ENCODE measurements at regions not wholly inside any gene's neighbourhood (a gene's known extent, or its start where the extent isn't known, plus 50 kb on each side); places are given as distances from the start of the nearest gene placed in this dataset.

GRCh38 chrX:139186991-139187390, 343.5 kb upstream of the F9 start:
- WGBS, 2 experiments (ENCODE audit: low coverage in 1 of 2, low lambda C conversion rate in 2 of 2, missing lambda C conversion rate in 2 of 2): 17 to 20% methylated on average over 1 of the region's 1 CpG

GRCh38 chrX:139179592-139179991, 350.9 kb upstream of the F9 start:
- Histone ChIP-seq H3K4me3 (no peak overlapping the region), H3K9me2 (ENCODE audit: insufficient read depth) (no peaks in the 10 kb centered on the region), H3K4me1 (ENCODE audit: insufficient read depth) (no peaks in the 10 kb centered on the region), H4K20me1 (ENCODE audit: insufficient read depth) (no peaks in the 10 kb centered on the region), H3K27me3 (replicated peaks; ENCODE audit: insufficient read depth) (no peaks in the 10 kb centered on the region), H3K79me2 (ENCODE audit: insufficient read depth) (no peaks in the 10 kb centered on the region), H2AFZ (no peak overlapping the region), H3F3A (ENCODE audit: insufficient read depth) (no peaks in the 10 kb centered on the region), H3K36me3 (ENCODE audit: low read depth) (no peaks in the 10 kb centered on the region), H3K9ac (no peak overlapping the region), H3K4me2 (ENCODE audit: unreplicated experiment) (no peak overlapping the region), H3K9me3 (ENCODE audit: low read depth) (no peaks in the 10 kb centered on the region), H3K27ac (no peak overlapping the region)
- WGBS, 2 experiments (ENCODE audit: low coverage in 1 of 2, low lambda C conversion rate in 2 of 2, missing lambda C conversion rate in 2 of 2): 67 to 95% methylated on average over 1 of the region's 1 CpG
- DNase-seq: no peak
- in situ Hi-C loops (cut with MboI): no loop called here
- TF ChIP-seq EZH2phosphoT487 (IDR thresholded peaks at IDR 0.05; ENCODE audit: insufficient read depth, low read depth) (no peak), EZH2 (IDR thresholded peaks at IDR 0.05; ENCODE audit: insufficient read depth, poor library complexity, severe bottlenecking) (no peak)

More at GRCh38 chrX:139186991-139187390, 343.5 kb upstream of the F9 start:
- no peak overlapping the region for H2AFZ ChIP-seq
- no peak overlapping the region for H3K27ac ChIP-seq
- H3K9ac ChIP-seq: no peak overlapping the region
- H3F3A ChIP-seq (ENCODE audit: insufficient read depth): no peaks in the 10 kb centered on the region
- no peaks in the 10 kb centered on the region for H3K27me3 ChIP-seq (replicated peaks; ENCODE audit: insufficient read depth)
- H3K4me1 ChIP-seq (ENCODE audit: insufficient read depth): no peaks in the 10 kb centered on the region
- TF ChIP-seq EZH2phosphoT487 (IDR thresholded peaks at IDR 0.05; ENCODE audit: insufficient read depth, low read depth): no peak
- TF ChIP-seq EZH2 (IDR thresholded peaks at IDR 0.05; ENCODE audit: insufficient read depth, poor library complexity, severe bottlenecking): no peak
- H3K4me3 ChIP-seq: no peak overlapping the region
- in situ Hi-C loops (cut with MboI): no loop called here
- no peaks in the 10 kb centered on the region for H3K79me2 ChIP-seq (ENCODE audit: insufficient read depth)
- H3K36me3 ChIP-seq (ENCODE audit: low read depth): no peaks in the 10 kb centered on the region
- no peaks in the 10 kb centered on the region for H3K9me2 ChIP-seq (ENCODE audit: insufficient read depth)
- H4K20me1 ChIP-seq (ENCODE audit: insufficient read depth): no peaks in the 10 kb centered on the region
- no peak overlapping the region for H3K4me2 ChIP-seq (ENCODE audit: unreplicated experiment)
- no peaks in the 10 kb centered on the region for H3K9me3 ChIP-seq (ENCODE audit: low read depth)
- DNase-seq: no peak

- Histone ChIP-seq H3K27me3 (replicated peaks; ENCODE audit: insufficient read depth) (no peaks in the 10 kb centered on the region), H3K9me3 (ENCODE audit: low read depth) (no peaks in the 10 kb centered on the region), H3K79me2 (ENCODE audit: insufficient read depth) (no peaks in the 10 kb centered on the region), H4K20me1 (ENCODE audit: insufficient read depth) (no peaks in the 10 kb centered on the region), H3K36me3 (ENCODE audit: low read depth) (no peaks in the 10 kb centered on the region), H3K4me3 (no peak overlapping the region), H3K27ac (no peak overlapping the region), H3F3A (ENCODE audit: insufficient read depth) (no peaks in the 10 kb centered on the region), H3K4me1 (ENCODE audit: insufficient read depth) (no peaks in the 10 kb centered on the region), H3K9me2 (ENCODE audit: insufficient read depth) (no peaks in the 10 kb centered on the region), H3K4me2 (ENCODE audit: unreplicated experiment) (no peak overlapping the region), H2AFZ (no peak overlapping the region), H3K9ac (no peak overlapping the region)
- in situ Hi-C loops (cut with MboI): no loop called here
- TF ChIP-seq EZH2 (IDR thresholded peaks at IDR 0.05; ENCODE audit: insufficient read depth, poor library complexity, severe bottlenecking) (no peak), EZH2phosphoT487 (IDR thresholded peaks at IDR 0.05; ENCODE audit: insufficient read depth, low read depth) (no peak)
- no peak for DNase-seq
- 82 to 92% methylated on average over 4 of the region's 4 CpGs for WGBS, 2 experiments (ENCODE audit: low coverage in 1 of 2, low lambda C conversion rate in 2 of 2, missing lambda C conversion rate in 2 of 2)
These were observed 351.6 kb upstream of the F9 start for GRCh38 chrX:139178980-139179379.

GRCh38 chrX:139172731-139173130, 357.8 kb upstream of the F9 start:
- H3K9me2 ChIP-seq (ENCODE audit: insufficient read depth): no peaks in the 10 kb centered on the region
- WGBS, 2 experiments (ENCODE audit: low coverage in 1 of 2, low lambda C conversion rate in 2 of 2, missing lambda C conversion rate in 2 of 2): 92 to 100% methylated on average over 1 of the region's 1 CpG
- H3K36me3 ChIP-seq (ENCODE audit: low read depth): no peaks in the 10 kb centered on the region
- H3K9me3 ChIP-seq (ENCODE audit: low read depth): no peaks in the 10 kb centered on the region
- no peak overlapping the region for H3K4me2 ChIP-seq (ENCODE audit: unreplicated experiment)
- no peaks in the 10 kb centered on the region for H3K79me2 ChIP-seq (ENCODE audit: insufficient read depth)
- no peaks in the 10 kb centered on the region for H4K20me1 ChIP-seq (ENCODE audit: insufficient read depth)
- TF ChIP-seq EZH2 (IDR thresholded peaks at IDR 0.05; ENCODE audit: insufficient read depth, poor library complexity, severe bottlenecking): no peak
- TF ChIP-seq EZH2phosphoT487 (IDR thresholded peaks at IDR 0.05; ENCODE audit: insufficient read depth, low read depth): no peak
- no peak overlapping the region for H2AFZ ChIP-seq
- H3K27me3 ChIP-seq (replicated peaks; ENCODE audit: insufficient read depth): no peaks in the 10 kb centered on the region
- DNase-seq: no peak
- H3K4me3 ChIP-seq: no peak overlapping the region
- H3F3A ChIP-seq (ENCODE audit: insufficient read depth): no peaks in the 10 kb centered on the region
- no peak overlapping the region for H3K9ac ChIP-seq
- no peaks in the 10 kb centered on the region for H3K4me1 ChIP-seq (ENCODE audit: insufficient read depth)
- no peak overlapping the region for H3K27ac ChIP-seq
- in situ Hi-C loops (cut with MboI): no loop called here
